ENCODE measurements at regions not wholly inside any gene's neighbourhood (a gene's known extent, or its start where the extent isn't known, plus 50 kb on each side); places are given as distances from the start of the nearest gene placed in this dataset.

DNA sequence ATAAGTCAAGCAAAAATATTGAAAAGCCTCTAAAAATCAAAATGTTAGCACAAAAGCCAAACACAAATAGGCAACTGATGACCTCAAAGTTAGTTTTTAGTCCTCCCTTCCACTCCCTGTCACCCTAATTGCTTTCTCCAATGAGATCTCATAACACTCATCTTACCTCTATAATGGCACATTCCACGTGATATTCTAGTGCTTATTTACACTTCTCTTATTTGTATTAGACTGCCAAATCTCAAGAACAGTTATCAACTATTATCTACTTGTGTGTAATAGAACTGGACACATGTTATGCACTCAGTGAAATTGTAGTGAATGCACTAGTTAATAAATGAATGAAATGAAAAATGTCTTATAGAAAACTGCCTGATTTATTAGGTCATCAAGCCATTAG, 55.5 kb upstream of the AVPR1A start:
- no peaks in the 10 kb centered on the region for H3K36me3 Mint-ChIP-seq
- no peaks in the 10 kb centered on the region for H3K9me3 ChIP-seq (replicated peaks in 1 of 2; ENCODE audit: control insufficient read depth in 1 of 2, insufficient read depth in 1 of 2, low read length in 2 of 2)
- DNase-seq, result no peak
- no peak overlapping the region for H2AFZ ChIP-seq (ENCODE audit: insufficient read depth, low read depth, low read length, poor library complexity, severe bottlenecking)
- peaks cover 0 to 2% (median under 1%) of the 10 kb centered on the region in 7 donors for H3K9me3 Mint-ChIP-seq
- WGBS (ENCODE audit: insufficient coverage), result no CpG with 5 or more reads among the region's 1 CpG
- no peak overlapping the region for H3K9ac ChIP-seq (ENCODE audit: insufficient read depth, low read length, poor library complexity, severe bottlenecking)
- TF ChIP-seq, protein P1, sequence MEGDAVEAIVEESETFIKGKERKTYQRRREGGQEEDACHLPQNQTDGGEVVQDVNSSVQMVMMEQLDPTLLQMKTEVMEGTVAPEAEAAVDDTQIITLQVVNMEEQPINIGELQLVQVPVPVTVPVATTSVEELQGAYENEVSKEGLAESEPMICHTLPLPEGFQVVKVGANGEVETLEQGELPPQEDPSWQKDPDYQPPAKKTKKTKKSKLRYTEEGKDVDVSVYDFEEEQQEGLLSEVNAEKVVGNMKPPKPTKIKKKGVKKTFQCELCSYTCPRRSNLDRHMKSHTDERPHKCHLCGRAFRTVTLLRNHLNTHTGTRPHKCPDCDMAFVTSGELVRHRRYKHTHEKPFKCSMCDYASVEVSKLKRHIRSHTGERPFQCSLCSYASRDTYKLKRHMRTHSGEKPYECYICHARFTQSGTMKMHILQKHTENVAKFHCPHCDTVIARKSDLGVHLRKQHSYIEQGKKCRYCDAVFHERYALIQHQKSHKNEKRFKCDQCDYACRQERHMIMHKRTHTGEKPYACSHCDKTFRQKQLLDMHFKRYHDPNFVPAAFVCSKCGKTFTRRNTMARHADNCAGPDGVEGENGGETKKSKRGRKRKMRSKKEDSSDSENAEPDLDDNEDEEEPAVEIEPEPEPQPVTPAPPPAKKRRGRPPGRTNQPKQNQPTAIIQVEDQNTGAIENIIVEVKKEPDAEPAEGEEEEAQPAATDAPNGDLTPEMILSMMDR (IDR thresholded peaks at IDR 0.05), result no peak
- H4K20me1 ChIP-seq (ENCODE audit: insufficient read depth, low read length), result no peaks in the 10 kb centered on the region
- no peaks in the 10 kb centered on the region for H3K79me2 ChIP-seq (ENCODE audit: insufficient read depth, low read length)
- no peak overlapping the region for H3K4me3 Mint-ChIP-seq
- no peaks in the 10 kb centered on the region for H3K4me1 Mint-ChIP-seq
- H3K27me3 ChIP-seq (ENCODE audit: control insufficient read depth in 2 of 2, insufficient read depth in 2 of 2, low read length in 2 of 2), result no peaks in the 10 kb centered on the region
- intact Hi-C loops (cut with micrococcal nuclease), result no loop called here
- H3K27ac Mint-ChIP-seq, result no peak overlapping the region
- H3K4me2 ChIP-seq (replicated peaks; ENCODE audit: extremely low read depth, low read length, poor library complexity, severe bottlenecking), result no peak overlapping the region
- H3K36me3 ChIP-seq (replicated peaks in 1 of 2; ENCODE audit: control insufficient read depth in 1 of 2, insufficient read depth in 2 of 2, low read length in 2 of 2), result no peaks in the 10 kb centered on the region
- no peak overlapping the region for H3K4me3 ChIP-seq (replicated peaks in 1 of 3; ENCODE audit: low read depth in 2 of 3, low read length in 3 of 3)
- H3K4me1 ChIP-seq (ENCODE audit: control insufficient read depth in 1 of 2, insufficient read depth in 2 of 2, low read length in 2 of 2), result no peaks in the 10 kb centered on the region
- peaks cover 0 to 2% (median 2%) of the 10 kb centered on the region in 3 donors for H3K27me3 Mint-ChIP-seq (ENCODE audit: low read depth in 3 of 3)
- H3K27ac ChIP-seq (ENCODE audit: low read depth in 1 of 2, low read length in 2 of 2), result no peak overlapping the region
